HCT116 (cell line): ENCODE measurements at regions not wholly inside any gene's neighbourhood (a gene's known extent, or its start where the extent isn't known, plus 50 kb on each side); places are given as distances from the start of the nearest gene placed in this dataset.

Source experiments
- ATF3 ChIP-seq: IDR thresholded peaks from 2 replicates; pipeline ENCODE4 v1.6.1; 2012
- ELF1 ChIP-seq: IDR thresholded peaks from 2 replicates; pipeline ENCODE4 v1.6.1; 2012; ENCODE audit warnings: low read depth, borderline replicate concordance
- SP1 ChIP-seq: IDR thresholded peaks from 2 replicates; pipeline ENCODE4 v1.6.1; 2012; ENCODE audit warnings: low read depth

GRCh38 chr20:47451602-47451904, 50.1 kb upstream of the NCOA3 start (continued):
- TF ChIP-seq ATF3 (no peak), ELF1 (no peak), SP1 (no peak)
